ENCODE measurements at regions not wholly inside any gene's neighbourhood (a gene's known extent, or its start where the extent isn't known, plus 50 kb on each side); places are given as distances from the start of the nearest gene placed in this dataset.
"Not testable (repeated sequence)": the region's sequence is repeated elsewhere in the genome, so short reads cannot be mapped to it uniquely, and the experiment has no call there.

- DNase-seq = not testable (repeated sequence)
Observed at GRCh38 chr7:91790646-91791045, 89.9 kb downstream of the MTERF1 start.

- DNase-seq = no peak
Observed at GRCh38 chr7:91796122-91796521, 84.4 kb downstream of the MTERF1 start.

- no peak for DNase-seq
Observed at GRCh38 chr7:91798425-91798824, 82.1 kb downstream of the MTERF1 start.

GRCh38 chr7:91800389-91800788 is 80.1 kb downstream of the MTERF1 start:
- no peak for DNase-seq

- DNase-seq = no peak
Observed at GRCh38 chr7:91801331-91801983, 79.0 kb downstream of the MTERF1 start.

- DNase-seq = no peak
Observed at GRCh38 chr7:91811236-91811635, 69.3 kb downstream of the MTERF1 start.

- DNase-seq = no peak
Observed at GRCh38 chr7:91811641-91812040, 68.9 kb downstream of the MTERF1 start.

GRCh38 chr7:91812388-91812787 is 68.1 kb downstream of the MTERF1 start:
- no peak for DNase-seq

GRCh38 chr7:91814189-91814588 is 66.3 kb downstream of the MTERF1 start:
- no peak for DNase-seq

Measured in activated CD4-positive, alpha-beta T cell treated with anti-CD3 and anti-CD28 coated beads, Interleukin-2, Interleukin-6, amounts not matched to agents 100 ng/mL and 50 ng/mL, durations not matched to agents 16 hours and 8 hours (primary cell).